HL-60 (cell line): ENCODE measurements at regions not wholly inside any gene's neighbourhood (a gene's known extent, or its start where the extent isn't known, plus 50 kb on each side); places are given as distances from the start of the nearest gene placed in this dataset.

Experiments used
- CTCF ChIP-seq: IDR thresholded peaks from one replicate; pipeline ENCODE4 v1.5.1; 2011; ENCODE audit warnings: low read length, control low read depth, inconsistent platforms; ENCODE audit not compliant: insufficient read depth
- GABPA ChIP-seq: IDR thresholded peaks from 2 replicates; pipeline ENCODE4 v1.6.1; 2012; ENCODE audit warnings: low read depth
- POLR2AphosphoS5 ChIP-seq: IDR thresholded peaks from 2 replicates; pipeline ENCODE4 v1.6.1; 2012; ENCODE audit warnings: low read depth
- SPI1 ChIP-seq: IDR thresholded peaks from 2 replicates; pipeline ENCODE4 v1.6.1; 2012; ENCODE audit warnings: low read depth, mild to moderate bottlenecking, borderline replicate concordance
- TF ChIP-seq, protein P1 (sequence below): IDR thresholded peaks from 2 replicates; pipeline ENCODE4 v1.6.1; 2012; ENCODE audit warnings: low read depth; ENCODE audit not compliant: insufficient replicate concordance

DNA sequence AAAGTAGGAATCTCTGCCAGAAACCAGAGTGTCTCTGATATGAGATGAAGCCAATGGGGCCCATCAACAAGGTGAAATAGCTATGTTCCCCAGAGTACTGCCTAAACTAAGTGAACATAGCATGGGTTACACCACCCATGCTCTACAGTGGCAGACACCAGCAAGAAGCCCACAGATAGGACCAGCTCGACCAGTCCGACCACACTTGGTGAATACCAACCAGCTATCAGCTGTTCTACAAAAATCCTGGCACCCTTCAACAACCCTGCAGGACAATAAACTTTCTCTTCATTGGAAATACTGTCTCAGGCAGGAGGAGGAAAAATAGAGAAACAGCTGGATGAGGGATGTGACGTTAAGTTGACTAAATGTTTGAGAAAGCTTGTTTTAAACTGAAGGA, 311.4 kb downstream of the EPM2A start:
- TF ChIP-seq CTCF (no peak), POLR2AphosphoS5 (no peak), GABPA (no peak), SPI1 (no peak)
- TF ChIP-seq, protein P1, sequence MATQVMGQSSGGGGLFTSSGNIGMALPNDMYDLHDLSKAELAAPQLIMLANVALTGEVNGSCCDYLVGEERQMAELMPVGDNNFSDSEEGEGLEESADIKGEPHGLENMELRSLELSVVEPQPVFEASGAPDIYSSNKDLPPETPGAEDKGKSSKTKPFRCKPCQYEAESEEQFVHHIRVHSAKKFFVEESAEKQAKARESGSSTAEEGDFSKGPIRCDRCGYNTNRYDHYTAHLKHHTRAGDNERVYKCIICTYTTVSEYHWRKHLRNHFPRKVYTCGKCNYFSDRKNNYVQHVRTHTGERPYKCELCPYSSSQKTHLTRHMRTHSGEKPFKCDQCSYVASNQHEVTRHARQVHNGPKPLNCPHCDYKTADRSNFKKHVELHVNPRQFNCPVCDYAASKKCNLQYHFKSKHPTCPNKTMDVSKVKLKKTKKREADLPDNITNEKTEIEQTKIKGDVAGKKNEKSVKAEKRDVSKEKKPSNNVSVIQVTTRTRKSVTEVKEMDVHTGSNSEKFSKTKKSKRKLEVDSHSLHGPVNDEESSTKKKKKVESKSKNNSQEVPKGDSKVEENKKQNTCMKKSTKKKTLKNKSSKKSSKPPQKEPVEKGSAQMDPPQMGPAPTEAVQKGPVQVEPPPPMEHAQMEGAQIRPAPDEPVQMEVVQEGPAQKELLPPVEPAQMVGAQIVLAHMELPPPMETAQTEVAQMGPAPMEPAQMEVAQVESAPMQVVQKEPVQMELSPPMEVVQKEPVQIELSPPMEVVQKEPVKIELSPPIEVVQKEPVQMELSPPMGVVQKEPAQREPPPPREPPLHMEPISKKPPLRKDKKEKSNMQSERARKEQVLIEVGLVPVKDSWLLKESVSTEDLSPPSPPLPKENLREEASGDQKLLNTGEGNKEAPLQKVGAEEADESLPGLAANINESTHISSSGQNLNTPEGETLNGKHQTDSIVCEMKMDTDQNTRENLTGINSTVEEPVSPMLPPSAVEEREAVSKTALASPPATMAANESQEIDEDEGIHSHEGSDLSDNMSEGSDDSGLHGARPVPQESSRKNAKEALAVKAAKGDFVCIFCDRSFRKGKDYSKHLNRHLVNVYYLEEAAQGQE, result no peak
